ENCODE measurements at regions not wholly inside any gene's neighbourhood (a gene's known extent, or its start where the extent isn't known, plus 50 kb on each side); places are given as distances from the start of the nearest gene placed in this dataset.

- no peak overlapping the region for H3K4me3 ChIP-seq (ENCODE audit: low read length)
- no peak overlapping the region for H3K18ac ChIP-seq (ENCODE audit: low read length)
- no peaks in the 10 kb centered on the region for H3K79me2 ChIP-seq (ENCODE audit: control insufficient read depth, insufficient read depth, low read length)
- no peak overlapping the region for H3K9ac ChIP-seq (ENCODE audit: low read length)
- no peaks in the 10 kb centered on the region for H3K79me1 ChIP-seq (ENCODE audit: low read length)
- no peaks in the 10 kb centered on the region for H3K27me3 ChIP-seq (ENCODE audit: insufficient read depth, low read length, poor library complexity)
- no peak overlapping the region for H3K4me2 ChIP-seq (ENCODE audit: low read length)
- no peak overlapping the region for H2AK5ac ChIP-seq (ENCODE audit: low read length)
- no peak overlapping the region for H3K56ac ChIP-seq (ENCODE audit: low read length)
- H3K36me3 ChIP-seq (ENCODE audit: control insufficient read depth, insufficient read depth, low read length), result no peaks in the 10 kb centered on the region
- H3K4me1 ChIP-seq (ENCODE audit: control insufficient read depth, low read depth, low read length), result no peaks in the 10 kb centered on the region
- no peak for DNase-seq
- H3K27ac ChIP-seq (ENCODE audit: low read depth, low read length), result no peak overlapping the region
- no peak overlapping the region for H3K4ac ChIP-seq (ENCODE audit: low read depth, low read length)
- H3K23ac ChIP-seq (ENCODE audit: low read length), result no peak overlapping the region
- H2BK15ac ChIP-seq (replicated peaks; ENCODE audit: low read depth), result no peak overlapping the region
- no peak overlapping the region for H4K5ac ChIP-seq (ENCODE audit: low read length)
- no peak overlapping the region for H4K8ac ChIP-seq (ENCODE audit: low read depth, low read length)
- H2BK120ac ChIP-seq (ENCODE audit: low read depth, low read length), result no peak overlapping the region
- H2BK5ac ChIP-seq (ENCODE audit: low read length), result no peak overlapping the region
These were observed 277.7 kb downstream of the HS3ST3A1 start for GRCh38 chr17:13323990-13324389.

GRCh38 chr17:13321951-13322701, 279.6 kb downstream of the HS3ST3A1 start:
- Histone ChIP-seq H4K8ac (ENCODE audit: low read depth, low read length) (no peak overlapping the region), H3K36me3 (ENCODE audit: control insufficient read depth, insufficient read depth, low read length) (no peaks in the 10 kb centered on the region), H3K56ac (ENCODE audit: low read length) (no peak overlapping the region), H3K23ac (ENCODE audit: low read length) (no peak overlapping the region), H2BK120ac (ENCODE audit: low read depth, low read length) (no peak overlapping the region), H3K27me3 (ENCODE audit: insufficient read depth, low read length, poor library complexity) (no peaks in the 10 kb centered on the region), H3K79me2 (ENCODE audit: control insufficient read depth, insufficient read depth, low read length) (no peaks in the 10 kb centered on the region), H3K4me3 (ENCODE audit: low read length) (no peak overlapping the region), H3K9ac (ENCODE audit: low read length) (no peak overlapping the region), H2AK5ac (ENCODE audit: low read length) (no peak overlapping the region), H3K4ac (ENCODE audit: low read depth, low read length) (no peak overlapping the region), H3K18ac (ENCODE audit: low read length) (no peak overlapping the region), H2BK5ac (ENCODE audit: low read length) (no peak overlapping the region), H4K5ac (ENCODE audit: low read length) (no peak overlapping the region), H3K4me1 (ENCODE audit: control insufficient read depth, low read depth, low read length) (no peaks in the 10 kb centered on the region), H3K4me2 (ENCODE audit: low read length) (no peak overlapping the region), H3K79me1 (ENCODE audit: low read length) (no peaks in the 10 kb centered on the region), H2BK15ac (replicated peaks; ENCODE audit: low read depth) (no peak overlapping the region), H3K27ac (ENCODE audit: low read depth, low read length) (no peak overlapping the region)
- no peak for DNase-seq
- no CpG with 5 or more reads among the region's 3 CpGs for WGBS (ENCODE audit: extremely low coverage, insufficient coverage, low lambda C conversion rate)

- H3K27me3 ChIP-seq (ENCODE audit: insufficient read depth, low read length, poor library complexity), result no peaks in the 10 kb centered on the region
- no peak overlapping the region for H4K5ac ChIP-seq (ENCODE audit: low read length)
- H4K8ac ChIP-seq (ENCODE audit: low read depth, low read length), result no peak overlapping the region
- DNase-seq, result peak; percentile 10
- no peak overlapping the region for H2AK5ac ChIP-seq (ENCODE audit: low read length)
- H3K9ac ChIP-seq (ENCODE audit: low read length), result no peak overlapping the region
- H2BK15ac ChIP-seq (replicated peaks; ENCODE audit: low read depth), result no peak overlapping the region
- no peaks in the 10 kb centered on the region for H3K36me3 ChIP-seq (ENCODE audit: control insufficient read depth, insufficient read depth, low read length)
- H2BK5ac ChIP-seq (ENCODE audit: low read length), result no peak overlapping the region
- WGBS (ENCODE audit: extremely low coverage, insufficient coverage, low lambda C conversion rate), result no CpG with 5 or more reads among the region's 5 CpGs
- H3K4ac ChIP-seq (ENCODE audit: low read depth, low read length), result no peak overlapping the region
- no peak overlapping the region for H2BK120ac ChIP-seq (ENCODE audit: low read depth, low read length)
- H3K4me3 ChIP-seq (ENCODE audit: low read length), result no peak overlapping the region
- no peaks in the 10 kb centered on the region for H3K4me1 ChIP-seq (ENCODE audit: control insufficient read depth, low read depth, low read length)
- H3K18ac ChIP-seq (ENCODE audit: low read length), result no peak overlapping the region
- no peak overlapping the region for H3K4me2 ChIP-seq (ENCODE audit: low read length)
- no peaks in the 10 kb centered on the region for H3K79me2 ChIP-seq (ENCODE audit: control insufficient read depth, insufficient read depth, low read length)
- H3K56ac ChIP-seq (ENCODE audit: low read length), result no peak overlapping the region
- no peak overlapping the region for H3K23ac ChIP-seq (ENCODE audit: low read length)
- H3K27ac ChIP-seq (ENCODE audit: low read depth, low read length), result no peak overlapping the region
- no peaks in the 10 kb centered on the region for H3K79me1 ChIP-seq (ENCODE audit: low read length)
These were observed 281.5 kb downstream of the HS3ST3A1 start for GRCh38 chr17:13320046-13320785.

DNA sequence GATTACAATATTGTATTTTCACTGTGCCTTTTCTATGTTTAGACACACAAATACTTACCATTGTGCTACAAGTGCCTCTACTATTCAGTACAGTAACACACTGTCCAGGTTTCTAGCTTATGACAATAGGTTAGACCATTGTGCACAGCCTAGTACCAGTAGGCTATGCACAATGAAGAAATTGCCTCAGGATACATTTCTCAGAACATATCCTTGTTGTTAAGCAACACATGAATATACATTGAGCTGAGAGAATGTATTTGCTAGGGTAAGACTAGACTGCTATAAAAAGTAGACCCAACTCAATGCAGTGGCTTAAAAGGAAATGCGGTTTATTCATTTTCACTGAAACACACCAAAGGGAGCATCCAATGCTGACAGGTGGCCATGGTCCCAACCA, 285.1 kb downstream of the HS3ST3A1 start:
- Histone ChIP-seq H3K9ac (ENCODE audit: low read length) (no peak overlapping the region), H3K18ac (ENCODE audit: low read length) (no peak overlapping the region)
- WGBS (ENCODE audit: extremely low coverage, insufficient coverage, low lambda C conversion rate), result no CpG with 5 or more reads among the region's 1 CpG

GRCh38 chr17:13311306-13311705, 290.4 kb downstream of the HS3ST3A1 start:
- Histone ChIP-seq H3K23ac (ENCODE audit: low read length) (no peak overlapping the region), H3K4me3 (ENCODE audit: low read length) (no peak overlapping the region), H3K79me2 (ENCODE audit: control insufficient read depth, insufficient read depth, low read length) (no peaks in the 10 kb centered on the region), H2BK120ac (ENCODE audit: low read depth, low read length) (no peak overlapping the region), H3K79me1 (ENCODE audit: low read length) (no peaks in the 10 kb centered on the region), H3K27me3 (ENCODE audit: insufficient read depth, low read length, poor library complexity) (no peaks in the 10 kb centered on the region), H4K8ac (ENCODE audit: low read depth, low read length) (no peak overlapping the region), H3K4me1 (ENCODE audit: control insufficient read depth, low read depth, low read length) (no peaks in the 10 kb centered on the region), H3K36me3 (ENCODE audit: control insufficient read depth, insufficient read depth, low read length) (no peaks in the 10 kb centered on the region), H3K18ac (ENCODE audit: low read length) (no peak overlapping the region), H2BK15ac (replicated peaks; ENCODE audit: low read depth) (no peak overlapping the region), H3K56ac (ENCODE audit: low read length) (no peak overlapping the region), H3K27ac (ENCODE audit: low read depth, low read length) (no peak overlapping the region), H3K4ac (ENCODE audit: low read depth, low read length) (no peak overlapping the region), H3K9ac (ENCODE audit: low read length) (no peak overlapping the region), H2BK5ac (ENCODE audit: low read length) (no peak overlapping the region), H3K4me2 (ENCODE audit: low read length) (no peak overlapping the region), H2AK5ac (ENCODE audit: low read length) (no peak overlapping the region), H4K5ac (ENCODE audit: low read length) (no peak overlapping the region)
- WGBS (ENCODE audit: extremely low coverage, insufficient coverage, low lambda C conversion rate), result no CpG with 5 or more reads among the region's 1 CpG
- no peak for DNase-seq

More for the DNA sequence above, 285.1 kb downstream of the HS3ST3A1 start:
- no peak overlapping the region for H2AK5ac ChIP-seq (ENCODE audit: low read length)
- H3K79me1 ChIP-seq (ENCODE audit: low read length), result no peaks in the 10 kb centered on the region
- no peak overlapping the region for H3K4ac ChIP-seq (ENCODE audit: low read depth, low read length)
- no peak overlapping the region for H3K56ac ChIP-seq (ENCODE audit: low read length)
- no peak overlapping the region for H2BK120ac ChIP-seq (ENCODE audit: low read depth, low read length)
- H3K27ac ChIP-seq (ENCODE audit: low read depth, low read length), result no peak overlapping the region
- H3K79me2 ChIP-seq (ENCODE audit: control insufficient read depth, insufficient read depth, low read length), result no peaks in the 10 kb centered on the region
- no peak overlapping the region for H4K8ac ChIP-seq (ENCODE audit: low read depth, low read length)
- no peak overlapping the region for H2BK15ac ChIP-seq (replicated peaks; ENCODE audit: low read depth)
- no peaks in the 10 kb centered on the region for H3K36me3 ChIP-seq (ENCODE audit: control insufficient read depth, insufficient read depth, low read length)
- no peak overlapping the region for H3K23ac ChIP-seq (ENCODE audit: low read length)
- no peak overlapping the region for H3K4me2 ChIP-seq (ENCODE audit: low read length)
- no peak overlapping the region for H4K5ac ChIP-seq (ENCODE audit: low read length)
- H3K27me3 ChIP-seq (ENCODE audit: insufficient read depth, low read length, poor library complexity), result no peaks in the 10 kb centered on the region
- H2BK5ac ChIP-seq (ENCODE audit: low read length), result no peak overlapping the region
- H3K4me1 ChIP-seq (ENCODE audit: control insufficient read depth, low read depth, low read length), result no peaks in the 10 kb centered on the region
- DNase-seq, result no peak
- H3K4me3 ChIP-seq (ENCODE audit: low read length), result no peak overlapping the region

Data from mesendoderm (in vitro differentiated cells).